Ovary (tissue), 7 donors: ENCODE measurements at regions not wholly inside any gene's neighbourhood (a gene's known extent, or its start where the extent isn't known, plus 50 kb on each side); places are given as distances from the start of the nearest gene placed in this dataset.

Source experiments
- DNase-seq, 5 donors: peaks; one replicate each; pipeline ENCODE4 v3.0.0-alpha.2; 2019 to 2020
- H3K27ac ChIP-seq, 2 donors: fragments of 200-600 bp; one replicate each; pipeline versions ENCODE4 v1.5.1 to v1.8.0; 2019 to 2022
- H3K27me3 ChIP-seq: fragments of 200-600 bp; one replicate; pipeline ENCODE4 v1.8.0; 2022
- H3K36me3 ChIP-seq: fragments of 200-600 bp; sonication (generic); one replicate; pipeline ENCODE4 v1.5.1; 2019
- H3K4me1 ChIP-seq: one replicate; pipeline ENCODE4 v1.8.1; 2013; ENCODE audit warnings: mild to moderate bottlenecking, moderate library complexity; ENCODE audit not compliant: insufficient read depth
- H3K4me3 ChIP-seq: fragments of 200-600 bp; sonication (generic); one replicate; pipeline ENCODE4 v1.5.1; 2017
- H3K9me3 ChIP-seq, 2 donors: fragments of 200-600 bp in 1 of 2; sonication (generic) in 1 of 2; one replicate each; pipeline versions ENCODE4 v1.5.1 to v1.8.1; 2013 to 2019; ENCODE audit warnings: mild to moderate bottlenecking in 1 of 2, moderate library complexity in 1 of 2
- EP300 ChIP-seq: sonication (generic); formaldehyde crosslinking; IDR thresholded peaks from one replicate; pipeline ENCODE4 v1.6.1; 2017; ENCODE audit warnings: antibody characterized with exemption
- POLR2A ChIP-seq: fragments of 450-650 bp; IDR thresholded peaks from one replicate; pipeline ENCODE4 v1.6.1; 2017; ENCODE audit warnings: antibody characterized with exemption, mild to moderate bottlenecking, moderate library complexity
- WGBS, 3 donors: extraction: QIAGEN DNeasy Blood & Tissue Kit in 1 of 3; methylation state at CpG; one replicate each; pipeline versions ENCODE4 v1.1.5 to v1.1.7; 2013 to 2017; 5-methylcytosine and 5-hydroxymethylcytosine counted together
- intact Hi-C, 4 donors: fragments of 100-400 bp; cut with DNase I; formaldehyde crosslinking; loops; one replicate each; pipeline versions ENCODE4 v1.11.0 to v1.15.1; 2022 to 2023
- TF ChIP-seq, protein P1 (sequence below), 3 donors: fragments of 450-650 bp in 2 of 3; fragments of 200-600 bp in 1 of 3; IDR thresholded peaks; one replicate each; pipeline versions ENCODE4 v1.5.1 to v1.8.0; 2016 to 2022; ENCODE audit warnings: antibody characterized with exemption in 3 of 3, mild to moderate bottlenecking in 1 of 3
- donor health status: DM: no; HTN: no; CAD: no; lungs with moderate emphysema.
- donor health status: DM: no; HTN: no; CAD: no.
- donor health status: Bipolar disorder and iron deficiency.
- donor health status: DM: no; HTN: no; CAD: no.
- donor health status: DM: yes; HTN: yes; CAD: no.

DNA sequence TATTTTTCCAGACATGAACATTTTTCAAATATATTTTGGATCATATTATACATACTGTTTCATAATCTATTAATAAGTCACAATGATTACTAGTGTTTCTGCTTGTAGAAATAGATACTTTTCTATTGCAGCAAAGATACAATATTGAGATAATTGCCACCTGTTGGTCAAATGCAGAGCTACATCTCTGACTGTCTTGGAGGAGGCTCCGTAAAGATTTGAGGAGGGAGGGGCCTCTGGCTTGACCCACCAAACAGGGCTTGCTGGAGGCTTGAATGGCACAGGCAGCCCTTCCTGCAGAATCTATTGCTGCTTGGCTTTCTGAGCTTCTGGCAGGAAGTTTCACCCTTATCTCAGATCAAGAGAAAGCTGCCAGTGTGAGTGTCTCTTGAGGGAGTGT lies 99.3 kb upstream of the ARMCX2 start:
- peak in 1 of 5 donors; percentile 13 for DNase-seq
- intact Hi-C loops = no loop called here
- Histone ChIP-seq H3K9me3 (no peaks in the 10 kb centered on the region), H3K4me1 (no peaks in the 10 kb centered on the region), H3K27ac (no peak overlapping the region), H3K4me3 (no peak overlapping the region), H3K36me3 (no peaks in the 10 kb centered on the region), H3K27me3 (no peaks in the 10 kb centered on the region)
- 0 to 7% (median 2%) methylated on average over 1 of the region's 1 CpG for WGBS, 3 donors
- TF ChIP-seq EP300 (no peak), POLR2A (no peak)
- TF ChIP-seq, protein P1, sequence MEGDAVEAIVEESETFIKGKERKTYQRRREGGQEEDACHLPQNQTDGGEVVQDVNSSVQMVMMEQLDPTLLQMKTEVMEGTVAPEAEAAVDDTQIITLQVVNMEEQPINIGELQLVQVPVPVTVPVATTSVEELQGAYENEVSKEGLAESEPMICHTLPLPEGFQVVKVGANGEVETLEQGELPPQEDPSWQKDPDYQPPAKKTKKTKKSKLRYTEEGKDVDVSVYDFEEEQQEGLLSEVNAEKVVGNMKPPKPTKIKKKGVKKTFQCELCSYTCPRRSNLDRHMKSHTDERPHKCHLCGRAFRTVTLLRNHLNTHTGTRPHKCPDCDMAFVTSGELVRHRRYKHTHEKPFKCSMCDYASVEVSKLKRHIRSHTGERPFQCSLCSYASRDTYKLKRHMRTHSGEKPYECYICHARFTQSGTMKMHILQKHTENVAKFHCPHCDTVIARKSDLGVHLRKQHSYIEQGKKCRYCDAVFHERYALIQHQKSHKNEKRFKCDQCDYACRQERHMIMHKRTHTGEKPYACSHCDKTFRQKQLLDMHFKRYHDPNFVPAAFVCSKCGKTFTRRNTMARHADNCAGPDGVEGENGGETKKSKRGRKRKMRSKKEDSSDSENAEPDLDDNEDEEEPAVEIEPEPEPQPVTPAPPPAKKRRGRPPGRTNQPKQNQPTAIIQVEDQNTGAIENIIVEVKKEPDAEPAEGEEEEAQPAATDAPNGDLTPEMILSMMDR (IDR thresholded peaks at IDR 0.05) = no peak

DNA sequence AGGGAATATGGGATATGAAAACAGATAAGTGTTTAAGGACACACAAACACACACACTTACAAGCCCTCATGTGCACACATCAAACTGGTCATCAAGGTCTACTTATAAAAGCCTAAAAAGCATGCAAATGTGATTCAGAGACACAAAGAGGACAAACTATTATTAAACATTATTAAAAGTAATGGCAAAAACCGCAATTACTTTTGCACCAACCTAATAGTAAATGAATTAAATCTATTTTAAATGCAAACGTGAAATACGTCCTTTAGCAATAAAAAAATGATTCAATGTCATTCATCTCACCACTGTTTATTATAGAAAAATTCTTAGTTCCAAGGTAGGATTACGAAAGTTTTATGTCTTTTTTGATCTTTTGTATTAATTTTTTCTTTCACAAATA lies 91.1 kb upstream of the ARMCX2 start:
- Histone ChIP-seq H3K27ac (no peak overlapping the region), H3K27me3 (no peaks in the 10 kb centered on the region), H3K36me3 (no peaks in the 10 kb centered on the region), H3K4me1 (no peaks in the 10 kb centered on the region), H3K4me3 (no peak overlapping the region), H3K9me3 (no peaks in the 10 kb centered on the region)
- 57 to 67% (median 58%) methylated on average over 4 of the region's 4 CpGs for WGBS, 3 donors
- TF ChIP-seq EP300 = no peak
- TF ChIP-seq, protein P1 (IDR thresholded peaks at IDR 0.05) = no peak
- TF ChIP-seq POLR2A = no peak
- intact Hi-C loops = no loop called here
- DNase-seq = no peak

DNA sequence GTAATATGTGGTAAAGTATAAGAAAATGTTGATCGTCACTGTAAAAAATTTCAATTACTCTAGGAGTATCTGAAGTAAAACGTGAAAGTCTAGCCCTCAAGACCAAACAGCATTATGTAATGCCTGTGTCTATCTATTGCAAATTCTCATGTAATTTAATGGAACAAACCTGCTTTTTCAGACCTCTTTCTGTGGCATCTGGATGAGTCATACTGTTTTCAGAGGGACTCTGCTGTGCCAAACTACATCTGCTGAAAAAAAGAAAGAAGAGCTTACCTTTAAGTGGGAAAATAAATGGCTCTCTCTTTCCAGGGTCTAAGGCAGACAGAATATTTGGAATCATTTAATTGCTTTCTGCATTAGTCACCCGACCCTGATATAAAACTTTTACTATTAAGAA lies 89.8 kb upstream of the ARMCX2 start:
- Histone ChIP-seq H3K36me3 (no peaks in the 10 kb centered on the region), H3K9me3 (no peaks in the 10 kb centered on the region), H3K4me1 (no peaks in the 10 kb centered on the region), H3K27me3 (no peaks in the 10 kb centered on the region), H3K4me3 (no peak overlapping the region), H3K27ac (no peak overlapping the region)
- 33 to 46% (median 33%) methylated on average over 3 of the region's 3 CpGs for WGBS, 3 donors
- TF ChIP-seq POLR2A = no peak
- TF ChIP-seq, protein P1 (IDR thresholded peaks at IDR 0.05) = no peak
- no peak for TF ChIP-seq EP300
- intact Hi-C loops = no loop called here
- DNase-seq = no peak

DNA sequence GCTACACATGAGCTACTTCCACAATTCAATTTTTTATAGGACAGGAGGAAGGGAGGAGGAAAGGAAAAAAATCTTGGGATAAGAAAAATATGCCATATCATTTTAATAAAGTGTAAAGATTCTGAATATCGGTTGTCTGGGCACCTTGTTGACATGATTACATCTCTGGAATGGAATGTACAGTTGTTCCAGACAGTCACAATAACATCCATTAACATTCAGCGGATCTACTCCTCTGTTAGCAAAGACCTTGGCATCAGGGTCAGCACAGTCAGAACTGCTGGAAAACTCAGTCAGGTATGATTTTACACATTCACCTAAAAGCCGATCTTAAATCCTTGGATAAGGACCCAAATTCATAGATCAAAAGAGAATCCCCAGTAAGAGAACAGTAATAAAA lies 85.4 kb upstream of the ARMCX2 start:
- TF ChIP-seq, protein P1 (IDR thresholded peaks at IDR 0.05) = no peak
- TF ChIP-seq EP300 (no peak), POLR2A (no peak)
- Histone ChIP-seq H3K4me3 (no peak overlapping the region), H3K27me3 (no peaks in the 10 kb centered on the region), H3K36me3 (no peaks in the 10 kb centered on the region), H3K27ac (no peak overlapping the region), H3K9me3 (no peaks in the 10 kb centered on the region), H3K4me1 (no peaks in the 10 kb centered on the region)
- 29 to 46% (median 29%) methylated on average over 3 of the region's 3 CpGs for WGBS, 3 donors
- DNase-seq = no peak
- intact Hi-C loops = no loop called here

DNA sequence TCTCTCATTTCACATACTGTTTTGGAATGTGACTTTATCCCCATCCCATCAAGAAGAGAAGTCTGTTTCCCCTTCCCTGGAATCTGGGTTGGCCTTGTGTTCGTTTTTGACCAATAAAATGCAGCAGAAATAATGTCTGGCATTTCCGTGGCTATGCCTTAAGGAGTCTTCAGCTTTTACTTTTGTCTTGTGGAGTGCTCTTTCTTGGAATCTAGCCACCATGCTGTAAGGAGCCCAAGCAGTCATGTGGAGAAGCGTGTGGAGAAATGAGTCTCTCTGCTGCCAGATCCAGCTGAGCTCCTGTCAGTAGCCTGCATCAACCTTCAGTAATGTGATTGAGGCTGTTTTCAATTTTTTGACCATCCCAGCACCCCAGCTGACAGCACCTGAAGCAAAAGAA lies 84.4 kb upstream of the ARMCX2 start:
- H3K4me3 ChIP-seq = no peak overlapping the region
- no peak for TF ChIP-seq EP300
- TF ChIP-seq, protein P1 (IDR thresholded peaks at IDR 0.05) = no peak
- TF ChIP-seq POLR2A = no peak
- no peaks in the 10 kb centered on the region for H3K9me3 ChIP-seq
- no peaks in the 10 kb centered on the region for H3K4me1 ChIP-seq
- H3K36me3 ChIP-seq = no peaks in the 10 kb centered on the region
- H3K27me3 ChIP-seq = no peaks in the 10 kb centered on the region
- no peak overlapping the region for H3K27ac ChIP-seq
- WGBS, 3 donors = 29 to 48% (median 36%) methylated on average over 3 of the region's 3 CpGs
- intact Hi-C loops = no loop called here
- no peak for DNase-seq
